ENCODE measurements at regions not wholly inside any gene's neighbourhood (a gene's known extent, or its start where the extent isn't known, plus 50 kb on each side); places are given as distances from the start of the nearest gene placed in this dataset.

DNA sequence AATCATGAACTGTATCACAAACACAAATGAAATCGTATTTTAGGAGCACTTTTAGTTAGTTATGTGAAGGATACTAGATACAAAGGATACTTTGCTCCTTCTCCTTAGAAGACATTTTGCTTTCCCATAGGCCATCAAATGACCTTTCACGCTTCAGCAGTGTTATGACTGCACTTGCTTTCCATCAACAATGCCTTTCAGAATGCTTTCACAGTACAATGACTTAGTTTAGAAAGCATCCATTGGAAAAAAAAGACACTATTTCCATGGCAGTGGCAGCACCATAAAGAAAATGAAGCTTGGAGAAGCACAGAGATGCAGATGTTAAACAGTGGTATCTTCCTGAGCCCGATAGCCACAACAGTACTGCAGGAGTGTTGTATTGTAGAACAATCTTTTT is 203.9 kb downstream of the PCSK1 start (continued):
- TF ChIP-seq GABPA (IDR thresholded peaks at IDR 0.05; ENCODE audit: borderline replicate concordance, insufficient read depth, low read length) (no peak), RAD21 (IDR thresholded peaks at IDR 0.05 in 1 of 2, conservative IDR thresholded peaks at IDR 0.05 in 1 of 2; ENCODE audit: low read depth in 2 of 2, low read length in 2 of 2) (no peak), ASH2L (IDR thresholded peaks at IDR 0.05; ENCODE audit: low read length) (no peak)

Data from H1 (cell line).